H1 (cell line): ENCODE measurements at regions not wholly inside any gene's neighbourhood (a gene's known extent, or its start where the extent isn't known, plus 50 kb on each side); places are given as distances from the start of the nearest gene placed in this dataset.

ENCODE experiments used
- CEBPB ChIP-seq: IDR thresholded peaks from 2 replicates; pipeline ENCODE4 v1.6.1; 2012; ENCODE audit warnings: low read depth, low read length
- HDAC2 ChIP-seq, 2 experiments: fragments of 300-600 bp in 1 of 2; sonication (generic) in 1 of 2; IDR thresholded peaks; 2 replicates each; pipeline ENCODE4 v1.6.1; 2011 to 2012; ENCODE audit warnings: low read depth in 2 of 2, low read length in 2 of 2, mild to moderate bottlenecking in 2 of 2, moderate library complexity in 2 of 2, borderline replicate concordance in 1 of 2, inconsistent platforms in 1 of 2
- PHF8 ChIP-seq: fragments of 200-600 bp; sonication (generic); conservative IDR thresholded peaks from 2 replicates; pipeline ENCODE4 v1.7.1; 2012; ENCODE audit warnings: low read depth, mild to moderate bottlenecking, inconsistent platforms, low read length, moderate library complexity
- POLR2A ChIP-seq, 2 experiments: IDR thresholded peaks; 1 replicate in 1 of 2; 2 replicates in 1 of 2; pipeline ENCODE4 v1.6.1; 2011; ENCODE audit warnings: low read depth in 2 of 2, low read length in 2 of 2, mild to moderate bottlenecking in 2 of 2; ENCODE audit errors: control extremely low read depth in 1 of 2
- TCF12 ChIP-seq: IDR thresholded peaks from 2 replicates; pipeline ENCODE4 v1.6.1; 2011; ENCODE audit warnings: low read depth, mild to moderate bottlenecking, low read length
- TF ChIP-seq, protein P1 (sequence below): IDR thresholded peaks from 2 replicates; pipeline ENCODE4 v1.6.1; 2011; ENCODE audit warnings: low read length, improper control_type of control experiment
- TF ChIP-seq, protein P2 (sequence below), 3 experiments: IDR thresholded peaks; 1 replicate in 2 of 3; 2 replicates in 1 of 3; pipeline versions ENCODE4 v1.5.1 to v1.6.1; 2011; ENCODE audit warnings: low read length in 3 of 3, mild to moderate bottlenecking in 3 of 3, inconsistent platforms in 2 of 3, low read depth in 1 of 3, moderate library complexity in 1 of 3; ENCODE audit not compliant: insufficient read depth in 1 of 3; ENCODE audit errors: control extremely low read depth in 1 of 3
- TF ChIP-seq, protein P3 (sequence below): IDR thresholded peaks from 2 replicates; pipeline ENCODE4 v1.6.1; 2012; ENCODE audit warnings: inconsistent platforms

DNA sequence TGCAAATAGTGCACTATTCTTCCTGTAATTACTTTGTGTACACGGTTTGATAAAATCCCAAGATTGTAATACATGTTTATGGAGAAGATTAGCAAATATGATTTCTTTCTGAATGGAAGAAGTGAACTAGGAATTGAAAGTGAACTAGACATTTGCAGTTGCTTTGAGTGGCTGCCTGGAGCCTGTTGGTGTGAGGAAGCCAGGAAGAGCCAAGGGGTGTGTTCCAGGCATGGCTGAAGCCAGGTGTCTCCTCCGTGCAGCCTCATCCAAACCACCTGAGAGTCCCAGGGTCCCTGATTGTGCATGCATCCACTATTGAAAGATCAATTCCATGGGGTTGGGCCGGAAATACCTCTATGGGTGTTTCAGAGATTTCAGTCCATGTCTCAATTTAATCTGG, 253.1 kb upstream of the SHH start:
- TF ChIP-seq POLR2A (IDR thresholded peaks at IDR 0.05; ENCODE audit: control extremely low read depth in 1 of 2, low read depth in 2 of 2, low read length in 2 of 2), result no peak
- TF ChIP-seq, protein P1, sequence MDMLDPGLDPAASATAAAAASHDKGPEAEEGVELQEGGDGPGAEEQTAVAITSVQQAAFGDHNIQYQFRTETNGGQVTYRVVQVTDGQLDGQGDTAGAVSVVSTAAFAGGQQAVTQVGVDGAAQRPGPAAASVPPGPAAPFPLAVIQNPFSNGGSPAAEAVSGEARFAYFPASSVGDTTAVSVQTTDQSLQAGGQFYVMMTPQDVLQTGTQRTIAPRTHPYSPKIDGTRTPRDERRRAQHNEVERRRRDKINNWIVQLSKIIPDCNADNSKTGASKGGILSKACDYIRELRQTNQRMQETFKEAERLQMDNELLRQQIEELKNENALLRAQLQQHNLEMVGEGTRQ, result no peak
- TF ChIP-seq, protein P2, sequence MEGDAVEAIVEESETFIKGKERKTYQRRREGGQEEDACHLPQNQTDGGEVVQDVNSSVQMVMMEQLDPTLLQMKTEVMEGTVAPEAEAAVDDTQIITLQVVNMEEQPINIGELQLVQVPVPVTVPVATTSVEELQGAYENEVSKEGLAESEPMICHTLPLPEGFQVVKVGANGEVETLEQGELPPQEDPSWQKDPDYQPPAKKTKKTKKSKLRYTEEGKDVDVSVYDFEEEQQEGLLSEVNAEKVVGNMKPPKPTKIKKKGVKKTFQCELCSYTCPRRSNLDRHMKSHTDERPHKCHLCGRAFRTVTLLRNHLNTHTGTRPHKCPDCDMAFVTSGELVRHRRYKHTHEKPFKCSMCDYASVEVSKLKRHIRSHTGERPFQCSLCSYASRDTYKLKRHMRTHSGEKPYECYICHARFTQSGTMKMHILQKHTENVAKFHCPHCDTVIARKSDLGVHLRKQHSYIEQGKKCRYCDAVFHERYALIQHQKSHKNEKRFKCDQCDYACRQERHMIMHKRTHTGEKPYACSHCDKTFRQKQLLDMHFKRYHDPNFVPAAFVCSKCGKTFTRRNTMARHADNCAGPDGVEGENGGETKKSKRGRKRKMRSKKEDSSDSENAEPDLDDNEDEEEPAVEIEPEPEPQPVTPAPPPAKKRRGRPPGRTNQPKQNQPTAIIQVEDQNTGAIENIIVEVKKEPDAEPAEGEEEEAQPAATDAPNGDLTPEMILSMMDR (IDR thresholded peaks at IDR 0.05; ENCODE audit: control extremely low read depth in 1 of 3, insufficient read depth in 1 of 3, low read depth in 1 of 3, low read length in 3 of 3), result no peak
- TF ChIP-seq CEBPB, result no peak
- no peak for TF ChIP-seq PHF8
- no peak for TF ChIP-seq TCF12
- TF ChIP-seq, protein P3, sequence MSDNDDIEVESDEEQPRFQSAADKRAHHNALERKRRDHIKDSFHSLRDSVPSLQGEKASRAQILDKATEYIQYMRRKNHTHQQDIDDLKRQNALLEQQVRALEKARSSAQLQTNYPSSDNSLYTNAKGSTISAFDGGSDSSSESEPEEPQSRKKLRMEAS, result no peak
- TF ChIP-seq HDAC2 (IDR thresholded peaks at IDR 0.05; ENCODE audit: borderline replicate concordance in 1 of 2, low read depth in 2 of 2, low read length in 2 of 2), result no peak
